ENCODE measurements at regions not wholly inside any gene's neighbourhood (a gene's known extent, or its start where the extent isn't known, plus 50 kb on each side); places are given as distances from the start of the nearest gene placed in this dataset.

GRCh38 chr7:16060502-16060901, 360.8 kb downstream of the CRPPA start:
- Histone ChIP-seq H3K4me3 (no peak overlapping the region), H3K36me3 (no peaks in the 10 kb centered on the region), H3K27ac (no peak overlapping the region), H3K27me3 (no peaks in the 10 kb centered on the region), H3K4me1 (peaks cover 12% of the 10 kb centered on the region), H3K9me3 (no peaks in the 10 kb centered on the region)
- intact Hi-C loops (cut with DNase I) = no loop called here
- no peak for TF ChIP-seq POLR2AphosphoS5 (IDR thresholded peaks at IDR 0.05; ENCODE audit: insufficient read depth in 1 of 2, low read depth in 1 of 2)
- TF ChIP-seq POLR2A (IDR thresholded peaks at IDR 0.05) = no peak
- TF ChIP-seq CTCF (IDR thresholded peaks at IDR 0.05) = no peak
- no peak for DNase-seq (ENCODE audit: extremely low spot score in 2 of 2)

- no peaks in the 10 kb centered on the region for H3K4me1 ChIP-seq
- DNase-seq (ENCODE audit: extremely low spot score in 2 of 2) = no peak
- no peak overlapping the region for H3K4me3 ChIP-seq
- TF ChIP-seq CTCF (IDR thresholded peaks at IDR 0.05) (no peak), POLR2AphosphoS5 (IDR thresholded peaks at IDR 0.05; ENCODE audit: insufficient read depth in 1 of 2, low read depth in 1 of 2) (no peak), POLR2A (IDR thresholded peaks at IDR 0.05) (no peak)
- no peaks in the 10 kb centered on the region for H3K9me3 ChIP-seq
- no peaks in the 10 kb centered on the region for H3K27me3 ChIP-seq
- no peak overlapping the region for H3K27ac ChIP-seq
- intact Hi-C loops (cut with DNase I) = no loop called here
- H3K36me3 ChIP-seq = no peaks in the 10 kb centered on the region
These were observed 365.9 kb downstream of the CRPPA start for GRCh38 chr7:16055263-16055976.

- Histone ChIP-seq H3K4me1 (no peaks in the 10 kb centered on the region), H3K9me3 (no peaks in the 10 kb centered on the region), H3K36me3 (no peaks in the 10 kb centered on the region), H3K27me3 (no peaks in the 10 kb centered on the region), H3K4me3 (no peak overlapping the region), H3K27ac (no peak overlapping the region)
- TF ChIP-seq POLR2A (IDR thresholded peaks at IDR 0.05) = no peak
- TF ChIP-seq POLR2AphosphoS5 (IDR thresholded peaks at IDR 0.05; ENCODE audit: insufficient read depth in 1 of 2, low read depth in 1 of 2) = no peak
- TF ChIP-seq CTCF (IDR thresholded peaks at IDR 0.05) = no peak
- intact Hi-C loops (cut with DNase I) = no loop called here
- DNase-seq (ENCODE audit: extremely low spot score in 2 of 2) = no peak
These were observed 365.2 kb upstream of the MEOX2 start for GRCh38 chr7:16051561-16052255.

GRCh38 chr7:16046041-16046440, 359.6 kb upstream of the MEOX2 start:
- no peak overlapping the region for H3K27ac ChIP-seq
- H3K4me1 ChIP-seq = no peaks in the 10 kb centered on the region
- no peak overlapping the region for H3K4me3 ChIP-seq
- intact Hi-C loops (cut with DNase I) = no loop called here
- TF ChIP-seq POLR2A (IDR thresholded peaks at IDR 0.05) (no peak), CTCF (IDR thresholded peaks at IDR 0.05) (no peak), POLR2AphosphoS5 (IDR thresholded peaks at IDR 0.05; ENCODE audit: insufficient read depth in 1 of 2, low read depth in 1 of 2) (no peak)
- H3K36me3 ChIP-seq = no peaks in the 10 kb centered on the region
- no peaks in the 10 kb centered on the region for H3K9me3 ChIP-seq
- H3K27me3 ChIP-seq = no peaks in the 10 kb centered on the region
- no peak for DNase-seq (ENCODE audit: extremely low spot score in 2 of 2)

GRCh38 chr7:16045296-16045695, 358.8 kb upstream of the MEOX2 start:
- no peak overlapping the region for H3K27ac ChIP-seq
- TF ChIP-seq POLR2AphosphoS5 (IDR thresholded peaks at IDR 0.05; ENCODE audit: insufficient read depth in 1 of 2, low read depth in 1 of 2) (no peak), CTCF (IDR thresholded peaks at IDR 0.05) (no peak), POLR2A (IDR thresholded peaks at IDR 0.05) (no peak)
- H3K36me3 ChIP-seq = no peaks in the 10 kb centered on the region
- H3K27me3 ChIP-seq = no peaks in the 10 kb centered on the region
- no peaks in the 10 kb centered on the region for H3K4me1 ChIP-seq
- H3K9me3 ChIP-seq = no peaks in the 10 kb centered on the region
- H3K4me3 ChIP-seq = no peak overlapping the region
- intact Hi-C loops (cut with DNase I) = no loop called here
- DNase-seq (ENCODE audit: extremely low spot score in 2 of 2) = no peak

All from vagina (tissue), 2 donors.